ENCODE measurements at regions not wholly inside any gene's neighbourhood (a gene's known extent, or its start where the extent isn't known, plus 50 kb on each side); places are given as distances from the start of the nearest gene placed in this dataset.

DNA sequence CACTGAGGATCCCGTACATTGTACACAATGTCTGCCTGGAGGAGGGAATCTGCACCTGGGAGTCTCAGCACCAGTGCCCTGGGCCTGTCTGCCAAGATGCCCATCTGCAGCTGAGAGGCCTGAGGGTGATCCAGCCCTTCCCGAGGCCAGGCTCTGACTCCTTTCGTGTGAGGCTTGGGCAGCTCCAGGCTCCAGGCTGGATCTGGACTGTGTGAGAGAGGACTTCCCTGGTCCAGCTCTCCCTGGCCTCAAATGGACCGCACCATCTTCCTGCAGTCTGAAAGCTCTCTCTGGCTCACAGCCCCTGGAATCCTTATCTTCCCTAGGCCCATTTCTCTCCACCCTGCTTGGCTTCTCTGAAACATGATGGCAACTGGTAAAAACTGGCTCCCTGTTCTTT is 324.6 kb downstream of the DYSF start:
- no peak for DNase-seq (ENCODE audit: low read depth in 2 of 2)

DNA sequence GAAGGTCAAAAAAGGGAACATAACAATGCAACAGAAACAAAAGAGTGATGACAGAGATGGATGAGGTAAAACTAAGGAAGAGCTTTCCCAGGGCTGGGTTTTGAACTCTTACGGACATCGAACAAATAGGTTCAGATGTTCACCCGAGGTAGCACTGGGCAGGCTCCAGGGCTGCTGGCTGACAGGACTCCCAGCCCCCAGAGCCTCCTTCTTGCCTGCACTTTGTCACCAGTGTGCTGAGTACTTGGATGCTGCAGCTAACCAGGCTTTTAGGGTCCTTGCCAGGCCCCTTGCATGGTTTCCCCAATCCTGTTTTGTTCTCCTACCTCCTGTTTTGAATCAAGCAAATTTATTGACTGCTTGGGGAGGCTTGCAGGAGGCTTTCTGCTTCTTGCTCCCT is 322.9 kb downstream of the DYSF start:
- DNase-seq (ENCODE audit: low read depth in 2 of 2): no peak

DNA sequence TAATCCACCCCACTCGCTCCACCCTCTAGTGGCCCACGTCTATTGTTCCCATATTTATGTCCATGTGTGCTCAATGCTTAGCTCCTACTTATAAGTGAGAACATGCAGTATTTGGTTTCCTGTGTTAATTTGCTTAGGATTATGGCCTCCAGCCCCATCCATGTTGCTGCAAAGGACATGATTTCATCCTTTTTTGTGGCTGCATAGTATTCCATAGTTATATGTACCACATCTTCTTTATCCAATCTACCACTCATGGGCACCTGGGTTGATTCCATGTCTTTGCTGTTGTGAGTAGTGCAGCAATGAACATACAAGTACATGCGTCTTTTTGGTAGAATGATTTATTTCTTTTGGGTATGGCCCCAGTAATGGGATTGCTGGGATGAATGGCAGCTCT is 319.9 kb downstream of the DYSF start:
- no peak for DNase-seq (ENCODE audit: low read depth in 2 of 2)

DNA sequence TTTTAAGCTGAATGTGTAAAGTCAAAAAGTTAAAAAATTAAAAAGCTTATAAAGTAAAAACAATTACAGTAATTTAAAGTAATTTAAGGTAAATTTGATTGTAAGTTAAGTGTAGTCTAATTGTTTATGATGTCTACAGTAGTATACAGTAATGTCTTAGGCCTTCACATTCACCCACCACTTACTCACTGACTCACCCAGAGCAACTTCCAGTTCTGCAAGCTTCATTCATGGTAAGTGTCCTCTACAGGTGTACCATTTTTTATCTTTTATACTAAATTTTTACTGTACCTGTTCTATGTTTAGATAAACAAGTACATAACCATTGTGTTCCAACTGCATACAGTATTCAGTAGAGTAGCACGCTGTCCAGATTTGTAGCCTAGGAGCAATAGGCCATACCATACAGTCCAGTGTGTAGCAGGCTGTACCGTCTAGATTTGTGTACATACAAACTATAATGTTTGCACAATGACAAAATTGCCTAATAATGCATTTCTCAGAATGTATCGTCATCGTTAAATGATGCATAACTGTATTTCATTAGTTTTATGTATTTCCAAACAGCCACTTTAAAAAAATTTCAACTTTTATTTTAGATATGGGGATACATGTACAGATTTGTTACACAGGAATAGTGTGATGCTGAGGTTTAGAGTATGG is 319.3 kb downstream of the DYSF start:
- DNase-seq (ENCODE audit: low read depth in 2 of 2): no peak

DNA sequence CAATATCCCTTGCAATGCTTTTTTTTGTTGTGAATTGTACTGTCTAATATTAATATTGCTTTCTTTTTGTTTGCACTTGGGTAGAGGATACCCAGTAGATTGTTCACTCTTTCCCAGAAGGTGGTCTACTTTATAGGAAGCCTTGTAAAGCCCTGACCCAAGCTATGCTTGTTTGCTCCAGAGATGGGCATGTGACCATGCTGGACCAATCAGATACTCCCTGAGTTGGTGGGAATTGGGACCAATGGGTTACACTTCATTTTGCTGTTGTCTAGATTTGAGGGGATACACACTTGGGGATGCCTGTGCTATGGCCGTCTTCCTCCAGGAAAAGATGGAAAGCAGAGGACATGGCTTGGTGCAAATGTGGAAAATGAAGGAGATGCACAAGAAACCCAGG is 314.3 kb downstream of the DYSF start:
- DNase-seq (ENCODE audit: low read depth in 2 of 2): no peak

DNA sequence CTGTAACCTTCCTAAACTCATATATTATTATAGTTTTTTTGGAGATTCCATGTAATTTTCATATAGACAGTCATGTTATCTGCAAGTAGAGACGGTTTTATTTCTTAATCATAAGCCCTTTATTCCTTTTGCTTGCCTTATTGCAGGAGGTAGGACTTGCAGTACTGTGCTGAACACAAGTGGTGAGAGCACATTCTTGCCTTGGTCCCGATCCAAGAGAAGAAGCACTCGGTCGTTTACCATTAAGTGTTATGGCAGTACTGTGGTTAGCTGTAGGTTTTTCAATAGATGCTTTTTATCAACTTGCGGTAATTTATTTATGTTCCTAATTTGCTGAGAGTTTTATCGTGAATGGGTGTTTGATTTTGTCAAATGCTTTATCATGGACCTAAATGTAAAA is 305.7 kb downstream of the DYSF start:
- no peak for DNase-seq (ENCODE audit: low read depth in 2 of 2)

DNA sequence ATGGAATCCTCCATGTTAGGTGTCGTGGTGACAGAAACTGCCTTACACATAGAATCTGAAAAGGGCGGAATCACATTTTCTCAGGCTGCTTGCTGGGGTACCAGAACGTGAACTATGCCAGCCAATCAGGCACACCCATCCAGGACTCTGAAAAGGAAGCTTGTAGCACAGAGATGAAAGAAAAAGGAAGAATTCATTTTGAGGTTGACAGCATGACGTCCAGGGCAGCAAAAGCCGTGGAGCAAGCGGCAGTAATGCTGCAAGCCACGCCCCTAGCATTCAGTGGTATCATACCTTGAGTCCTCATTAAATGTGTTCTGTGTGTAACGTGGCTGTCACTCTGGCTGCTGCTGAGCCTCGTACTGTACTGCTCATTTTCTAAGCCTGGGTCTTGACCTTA is 304.0 kb downstream of the DYSF start:
- no peak for DNase-seq (ENCODE audit: low read depth in 2 of 2)

DNA sequence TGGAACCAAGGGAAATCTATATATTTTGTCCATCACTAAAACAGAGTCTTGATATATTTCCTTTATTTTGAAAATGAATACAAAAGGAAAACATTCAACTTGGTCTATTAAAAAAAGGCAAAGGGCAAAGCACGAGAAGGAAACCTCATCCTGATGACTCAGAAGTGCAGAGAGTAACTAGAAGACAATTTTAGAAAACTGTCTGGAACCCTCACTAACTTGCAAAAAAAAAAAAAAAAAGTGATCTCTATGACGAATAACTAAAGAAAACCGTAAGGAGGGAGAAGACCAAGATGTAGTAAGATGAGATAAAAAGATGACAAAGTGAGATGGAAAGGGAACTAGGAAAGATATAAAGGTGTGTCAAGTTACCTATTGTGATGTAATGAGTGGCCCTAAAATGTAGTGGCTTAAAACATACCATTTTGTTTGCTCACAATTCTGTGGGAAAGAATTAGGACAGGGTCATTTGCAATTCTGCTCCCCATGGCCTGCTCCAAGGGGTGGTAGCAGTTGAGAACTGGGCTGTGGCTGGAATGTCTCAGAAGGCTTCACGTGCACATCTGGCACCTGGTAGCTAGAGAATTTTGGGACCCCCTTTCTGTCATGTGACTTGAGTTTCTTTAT is 303.0 kb downstream of the DYSF start:
- no peak for DNase-seq (ENCODE audit: low read depth in 2 of 2)

DNA sequence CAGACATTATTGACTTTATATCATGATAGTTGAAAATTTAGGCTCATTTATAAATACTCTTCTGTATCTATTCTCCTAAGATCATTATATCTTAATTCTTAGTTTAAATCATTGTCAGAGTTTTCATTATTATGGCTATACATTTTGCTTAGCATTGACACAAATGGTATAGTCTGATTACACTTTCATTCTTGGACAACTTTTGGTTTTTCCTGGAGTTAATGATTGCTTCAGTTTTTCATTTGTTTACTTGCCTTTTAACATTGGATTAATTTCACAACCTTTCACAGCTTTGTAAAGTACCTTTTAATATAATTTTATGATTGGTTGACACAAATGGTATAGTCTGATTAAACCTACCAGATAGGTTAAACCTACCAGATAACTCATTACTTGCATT is 298.2 kb downstream of the DYSF start:
- DNase-seq (ENCODE audit: low read depth in 2 of 2): no peak

DNA sequence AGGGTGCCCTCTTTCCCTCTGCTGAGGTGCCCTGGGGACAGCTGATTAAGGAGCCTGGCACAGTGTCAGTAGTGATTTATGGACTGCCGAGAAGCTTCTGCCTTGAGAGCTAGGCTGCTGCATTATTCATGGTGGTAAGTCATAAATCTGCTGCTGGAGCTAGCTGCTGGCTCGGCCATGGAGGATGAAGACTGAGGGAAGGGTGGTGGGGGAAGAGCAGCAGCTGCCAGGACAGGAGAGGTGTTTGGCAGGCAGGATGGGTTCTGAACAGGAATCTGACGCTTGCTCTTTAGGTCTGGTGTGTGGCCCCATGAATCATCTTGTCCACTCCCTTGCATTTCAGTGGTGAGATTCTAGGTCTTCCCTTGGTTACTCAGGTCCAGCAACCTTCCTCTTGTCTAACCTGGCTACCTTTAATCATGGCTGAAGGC is 296.3 kb downstream of the DYSF start:
- DNase-seq (ENCODE audit: low read depth in 2 of 2): no peak

DNA sequence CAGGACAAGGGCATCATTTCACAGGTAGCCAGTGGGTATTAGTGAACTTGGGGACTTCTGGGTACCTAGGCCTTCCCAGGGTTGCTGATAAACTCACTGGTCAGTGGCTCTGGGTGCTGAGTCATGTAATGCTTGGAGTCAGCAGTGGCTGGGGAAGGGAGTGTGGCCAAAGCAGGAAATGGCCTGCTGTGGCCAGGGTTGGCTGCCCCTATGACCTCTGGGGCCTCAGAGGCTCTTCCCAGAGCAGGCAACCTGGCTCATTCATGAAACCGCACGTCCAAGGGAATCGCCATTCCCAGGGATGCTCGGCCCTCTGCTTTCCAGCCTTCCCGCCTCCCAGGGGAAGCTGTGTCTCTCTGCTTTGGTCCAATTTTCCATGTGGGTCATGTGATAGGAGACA is 294.9 kb downstream of the DYSF start:
- DNase-seq (ENCODE audit: low read depth in 2 of 2): no peak

DNA sequence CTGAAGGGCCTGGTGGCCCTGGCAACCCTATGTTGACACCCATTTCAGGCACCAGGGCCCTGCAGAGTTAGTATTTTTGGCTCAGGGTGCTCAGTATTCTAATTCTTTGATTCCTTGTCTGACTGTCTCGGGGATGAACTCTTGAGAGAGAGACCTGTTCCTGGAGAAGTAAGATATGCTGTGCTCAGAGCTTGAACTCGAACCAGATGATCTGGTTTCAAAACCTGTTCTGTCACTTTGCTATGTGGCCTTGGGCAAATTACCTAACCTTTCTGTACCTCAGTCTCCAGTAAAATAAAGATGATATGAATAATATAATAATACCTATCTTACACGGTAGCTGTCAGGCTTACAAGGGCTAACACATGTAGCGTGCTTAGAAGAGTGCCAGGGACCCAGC is 294.2 kb downstream of the DYSF start:
- no peak for DNase-seq (ENCODE audit: low read depth in 2 of 2)

DNA sequence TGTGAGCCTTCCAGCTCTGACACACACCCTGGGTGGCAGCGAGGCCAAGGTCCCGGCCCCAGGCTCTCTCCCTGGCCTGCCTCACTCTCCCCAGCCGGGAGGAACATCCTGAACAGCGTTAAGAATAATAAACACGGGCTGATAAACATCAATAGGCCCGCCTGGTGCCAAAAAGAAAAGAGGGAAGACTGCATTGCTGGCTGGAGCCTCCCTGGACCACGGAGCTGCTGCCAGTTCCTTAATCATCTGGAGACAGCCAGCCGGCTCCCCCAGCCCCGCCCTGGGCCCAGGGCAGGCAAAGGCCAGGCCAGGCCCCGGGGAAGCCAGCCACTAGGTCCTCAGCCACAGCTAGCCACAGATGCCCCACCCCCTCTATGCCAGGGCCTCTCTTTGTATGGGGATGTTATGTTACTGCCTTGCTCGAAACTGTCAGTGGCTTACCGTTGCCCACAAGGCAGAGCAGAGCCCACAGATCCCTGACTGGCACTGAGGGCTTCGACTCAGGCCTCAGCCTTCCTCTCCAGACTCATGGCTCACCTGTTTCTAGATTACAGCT is 293.7 kb downstream of the DYSF start:
- no peak for DNase-seq (ENCODE audit: low read depth in 2 of 2)

DNA sequence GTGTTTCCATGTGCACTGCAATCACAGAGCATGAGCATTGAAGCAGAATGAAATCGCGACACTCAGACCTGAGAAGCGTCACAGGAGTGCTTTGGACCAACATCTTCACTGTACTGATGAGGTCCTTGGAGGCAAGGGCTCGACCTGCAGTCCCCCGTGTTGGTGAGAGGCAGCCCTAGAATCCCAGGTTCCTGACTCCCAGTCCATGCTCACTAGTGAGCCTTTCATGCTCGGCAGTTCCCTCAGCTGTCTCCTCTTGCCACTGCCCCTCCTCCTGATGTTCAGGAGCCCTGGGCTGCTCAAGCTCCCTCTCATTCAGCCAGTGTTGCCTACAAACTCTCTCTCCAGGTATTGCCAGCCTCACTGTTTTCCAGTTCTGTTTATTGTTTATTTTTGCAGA is 291.4 kb downstream of the DYSF start:
- DNase-seq (ENCODE audit: low read depth in 2 of 2): no peak

DNA sequence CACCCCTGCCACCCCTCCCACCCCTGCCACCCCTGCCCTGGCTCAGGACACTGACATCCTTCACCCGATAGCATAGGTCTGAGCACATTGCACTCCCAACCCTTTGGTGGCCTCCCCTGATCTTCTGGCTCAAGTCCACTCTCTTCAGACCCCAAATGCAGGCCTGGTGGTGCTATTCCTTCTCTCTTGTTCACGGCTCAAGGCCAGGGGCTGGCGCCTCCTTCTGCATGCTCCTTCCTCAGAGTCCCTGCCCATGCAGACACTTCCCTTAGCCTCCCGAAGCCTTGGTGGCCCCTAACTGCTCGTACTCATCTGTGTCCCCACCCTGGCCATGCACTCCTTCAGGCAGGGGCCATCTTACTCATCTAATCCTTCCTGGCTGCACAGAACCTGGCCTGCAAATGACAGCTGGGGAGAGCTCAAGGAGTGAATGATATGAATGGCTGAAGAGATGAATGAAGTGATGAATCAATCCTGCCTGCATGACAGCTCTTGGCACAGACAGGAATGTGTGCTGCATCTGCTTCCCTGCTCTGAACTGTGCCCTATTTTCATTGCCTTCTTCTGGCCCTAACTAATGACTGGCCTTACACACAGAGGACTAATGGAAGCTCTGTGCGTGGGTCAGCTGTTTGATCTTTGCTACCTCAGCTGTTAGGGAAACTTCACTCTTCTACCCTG is 290.8 kb downstream of the DYSF start:
- DNase-seq (ENCODE audit: low read depth in 2 of 2): no peak

DNA sequence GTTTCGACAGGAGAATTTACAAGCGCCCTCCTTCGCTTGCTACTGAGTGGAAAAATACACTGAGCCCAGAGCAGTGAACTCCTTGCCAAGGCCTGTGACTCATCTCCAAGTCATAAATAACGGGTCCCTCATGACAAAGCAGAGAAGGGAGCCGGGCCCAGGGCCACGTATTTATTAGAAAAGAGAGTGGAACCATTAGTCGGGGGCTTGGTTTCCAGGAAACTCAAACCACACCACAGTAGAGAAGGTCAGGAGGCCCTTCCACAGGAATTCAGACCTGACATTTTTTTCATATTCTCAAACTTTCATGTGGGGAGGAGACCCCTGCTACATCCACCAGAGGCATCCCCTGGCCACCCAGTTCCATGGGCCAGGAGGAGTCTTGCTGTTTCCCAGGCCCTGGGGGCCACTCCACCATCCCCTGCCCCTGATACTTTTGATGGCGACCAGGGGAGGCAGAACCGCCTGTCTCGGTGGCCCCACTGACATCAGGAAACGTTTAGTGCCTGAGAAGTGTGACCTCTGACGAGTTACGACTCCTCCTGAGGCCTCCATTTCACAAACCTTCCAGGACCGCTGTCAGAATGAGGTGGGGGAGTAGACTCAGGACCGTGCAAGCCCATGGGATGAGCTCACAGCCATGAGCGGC is 289.7 kb downstream of the DYSF start:
- no peak for DNase-seq (ENCODE audit: low read depth in 2 of 2)

DNA sequence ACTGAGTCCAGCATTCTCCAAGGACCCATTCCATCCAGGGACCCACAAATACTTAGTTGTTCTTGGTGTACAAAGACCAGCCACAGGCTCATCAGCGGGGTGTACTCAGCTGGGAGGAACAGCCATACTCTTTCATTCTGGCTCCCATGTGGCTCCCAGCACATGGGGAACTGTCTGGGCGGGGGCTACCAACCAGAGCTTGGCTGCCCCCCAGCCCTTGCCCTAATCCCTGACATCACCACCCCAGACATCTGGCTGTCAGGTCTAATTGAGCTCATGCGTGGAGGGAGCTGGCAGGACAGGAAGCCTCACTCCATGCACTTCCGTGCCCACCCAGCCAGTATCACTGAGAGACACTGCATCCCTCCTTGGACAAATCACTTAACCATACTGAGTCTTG is 283.6 kb downstream of the DYSF start:
- no peak for DNase-seq (ENCODE audit: low read depth in 2 of 2)

DNA sequence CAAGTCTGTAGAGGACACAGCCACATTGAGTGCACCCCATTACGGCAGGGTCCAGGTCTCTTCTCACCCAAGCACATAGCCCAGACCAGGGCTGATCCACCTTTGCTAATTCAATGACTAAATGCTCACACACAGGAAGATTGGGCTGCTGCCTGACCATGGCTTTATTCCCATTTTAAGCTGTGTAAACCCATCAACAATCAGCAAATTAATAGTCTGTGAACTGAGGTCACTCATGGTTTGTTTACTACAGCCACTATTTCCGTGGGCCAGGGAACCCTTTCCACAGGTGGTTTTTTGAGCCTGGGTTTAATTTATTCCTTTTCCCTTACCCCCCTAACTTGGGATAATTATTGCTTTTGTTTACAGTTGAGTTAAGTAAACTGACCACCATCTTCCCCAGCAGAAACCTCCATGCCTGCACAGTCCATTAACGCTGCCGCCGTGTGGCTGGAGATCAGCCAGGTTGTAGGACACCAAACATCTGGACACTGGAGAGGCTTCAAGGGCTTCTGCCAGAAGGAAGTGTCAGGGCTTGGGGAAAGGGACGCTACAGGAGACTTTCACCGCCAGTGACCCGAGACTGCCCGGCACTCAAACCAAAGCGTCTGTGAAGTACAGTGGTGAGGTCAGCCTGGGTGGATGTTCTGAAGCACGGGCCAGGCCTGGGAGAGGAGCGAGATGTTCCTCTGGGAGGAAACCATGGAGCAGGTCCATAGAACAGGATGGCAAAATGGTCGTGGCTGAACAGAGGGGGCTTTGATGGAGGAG is 282.9 kb downstream of the DYSF start:
- no peak for DNase-seq (ENCODE audit: low read depth in 2 of 2)

Data from stimulated activated CD8-positive, alpha-beta memory T cell treated with anti-CD3 and anti-CD28 coated beads, Interleukin-7, amount 100 ng/mL, for 1 hour (primary cell).